B cell (primary cell): ENCODE measurements at regions not wholly inside any gene's neighbourhood (a gene's known extent, or its start where the extent isn't known, plus 50 kb on each side); places are given as distances from the start of the nearest gene placed in this dataset.

Experiments
- EZH2 ChIP-seq: IDR thresholded peaks from 2 replicates; pipeline ENCODE4 v1.6.1; 2012; ENCODE audit warnings: borderline replicate concordance, low read depth, mild to moderate bottlenecking, moderate library complexity, low read length; ENCODE audit not compliant: insufficient read depth, poor library complexity, severe bottlenecking
- TF ChIP-seq, protein P1 (sequence below): fragments of 200-600 bp; IDR thresholded peaks from one replicate; pipeline ENCODE4 v1.8.0; 2022; ENCODE audit warnings: antibody characterized with exemption, mild to moderate bottlenecking

GRCh38 chr13:106415971-106416370, 119.5 kb downstream of the EFNB2 start:
- TF ChIP-seq, protein P1, sequence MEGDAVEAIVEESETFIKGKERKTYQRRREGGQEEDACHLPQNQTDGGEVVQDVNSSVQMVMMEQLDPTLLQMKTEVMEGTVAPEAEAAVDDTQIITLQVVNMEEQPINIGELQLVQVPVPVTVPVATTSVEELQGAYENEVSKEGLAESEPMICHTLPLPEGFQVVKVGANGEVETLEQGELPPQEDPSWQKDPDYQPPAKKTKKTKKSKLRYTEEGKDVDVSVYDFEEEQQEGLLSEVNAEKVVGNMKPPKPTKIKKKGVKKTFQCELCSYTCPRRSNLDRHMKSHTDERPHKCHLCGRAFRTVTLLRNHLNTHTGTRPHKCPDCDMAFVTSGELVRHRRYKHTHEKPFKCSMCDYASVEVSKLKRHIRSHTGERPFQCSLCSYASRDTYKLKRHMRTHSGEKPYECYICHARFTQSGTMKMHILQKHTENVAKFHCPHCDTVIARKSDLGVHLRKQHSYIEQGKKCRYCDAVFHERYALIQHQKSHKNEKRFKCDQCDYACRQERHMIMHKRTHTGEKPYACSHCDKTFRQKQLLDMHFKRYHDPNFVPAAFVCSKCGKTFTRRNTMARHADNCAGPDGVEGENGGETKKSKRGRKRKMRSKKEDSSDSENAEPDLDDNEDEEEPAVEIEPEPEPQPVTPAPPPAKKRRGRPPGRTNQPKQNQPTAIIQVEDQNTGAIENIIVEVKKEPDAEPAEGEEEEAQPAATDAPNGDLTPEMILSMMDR: no peak
- no peak for TF ChIP-seq EZH2
